NCI-H226 (cell line): ENCODE measurements at regions not wholly inside any gene's neighbourhood (a gene's known extent, or its start where the extent isn't known, plus 50 kb on each side); places are given as distances from the start of the nearest gene placed in this dataset.

ENCODE experiments used
- DNase-seq: peaks from one replicate; pipeline ENCODE4 v3.0.0-alpha.2; 2015

DNA sequence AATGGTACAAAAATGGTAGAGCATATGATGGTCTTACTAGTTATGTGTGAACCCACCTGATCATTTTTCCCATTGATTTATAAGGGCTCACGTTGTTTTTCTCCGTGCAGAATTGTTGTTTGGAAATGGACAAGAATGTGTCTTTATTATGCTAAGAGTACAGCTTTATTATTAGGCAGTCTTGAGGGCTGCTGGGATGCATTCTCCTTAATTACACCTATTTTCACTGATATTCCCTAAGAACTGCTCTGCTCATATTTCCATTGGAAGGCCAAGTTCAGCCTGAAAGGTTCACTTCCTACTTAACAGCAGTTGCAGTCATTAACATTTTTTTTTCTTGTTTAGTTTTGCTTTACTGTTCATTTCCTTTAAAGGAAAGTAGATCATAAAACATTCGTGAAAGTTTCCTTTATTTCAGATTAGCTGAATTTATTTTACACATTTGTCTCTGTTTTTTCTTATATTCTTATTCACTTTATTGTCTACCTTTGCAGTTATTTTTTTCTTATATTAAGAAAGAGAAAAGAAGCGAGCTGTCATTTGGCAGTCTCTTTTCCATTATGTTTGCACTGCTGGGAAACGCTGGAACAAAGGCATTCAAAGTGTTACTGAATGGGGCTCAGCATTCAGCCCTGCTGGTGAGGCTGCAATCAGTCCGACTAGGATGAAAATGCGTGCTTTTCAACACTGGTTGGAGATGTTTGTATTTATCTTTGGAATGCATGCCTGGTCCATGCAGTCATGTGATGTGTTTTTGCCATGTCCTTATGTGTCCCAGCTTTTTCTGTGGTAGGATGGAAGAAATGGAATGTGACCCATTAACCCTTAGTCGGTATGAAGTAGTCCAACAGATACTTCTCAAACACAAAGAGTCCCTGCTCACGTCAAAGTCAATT lies 602.7 kb upstream of the ZNF608 start:
- no peak for DNase-seq

DNA sequence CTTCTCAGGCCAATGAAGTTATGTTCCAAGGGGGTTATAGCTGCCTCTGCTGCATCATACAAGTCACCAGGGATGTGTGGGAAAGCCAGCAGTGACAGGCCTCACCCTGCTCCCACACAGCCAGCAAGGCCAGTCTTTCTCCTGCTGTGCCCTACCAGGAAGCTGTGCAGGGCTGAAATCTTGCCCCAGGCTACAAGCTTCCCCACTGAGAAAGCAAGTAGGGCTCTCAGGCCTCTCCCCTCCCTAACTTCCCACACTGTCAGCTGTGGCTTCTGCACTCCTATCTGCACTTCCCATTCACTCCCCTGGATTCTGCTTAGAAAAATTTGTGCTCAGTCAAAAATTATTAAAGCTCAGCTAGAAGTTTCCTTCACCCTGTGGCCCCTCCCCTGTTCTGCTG lies 611.2 kb upstream of the ZNF608 start:
- peak; percentile 73 for DNase-seq

DNA sequence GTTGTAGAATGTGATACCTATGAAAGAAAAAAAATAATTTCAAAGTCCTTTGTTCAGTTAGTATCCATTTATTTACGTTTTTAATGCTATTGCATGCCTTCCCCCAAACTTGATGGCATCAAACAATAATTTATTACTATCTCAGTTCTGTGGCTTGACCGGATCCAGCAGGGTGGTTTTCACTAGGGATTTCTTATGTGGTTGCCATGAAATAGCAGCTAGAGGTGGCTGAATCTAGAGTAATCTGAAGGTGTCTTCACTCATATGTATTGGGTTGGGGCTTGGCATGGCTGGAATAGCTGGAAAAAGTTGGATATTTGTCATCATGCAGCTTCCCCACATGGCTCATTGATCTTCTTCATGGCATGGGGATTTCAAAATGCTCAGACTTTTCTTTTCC lies 619.3 kb upstream of the ZNF608 start:
- DNase-seq = no peak

DNA sequence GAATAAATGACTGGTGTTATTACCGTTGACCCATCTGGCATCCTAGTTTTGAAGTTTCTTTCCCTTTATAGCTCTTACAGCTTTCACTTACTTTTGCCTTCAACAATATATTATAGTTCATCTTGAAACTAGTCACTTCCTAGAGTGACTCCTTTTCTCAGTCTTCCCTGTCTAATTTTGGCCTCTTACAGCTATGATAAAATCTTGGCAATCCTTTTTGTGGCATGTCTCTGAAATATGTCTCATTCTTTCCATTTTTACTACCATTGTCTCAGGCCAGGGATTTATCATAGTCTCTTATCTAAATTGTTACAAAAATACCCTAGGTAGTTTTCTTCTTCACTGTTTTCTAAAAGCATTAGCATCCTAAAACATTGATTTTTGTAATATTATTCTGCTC lies 621.3 kb upstream of the ZNF608 start:
- peak; percentile 5 for DNase-seq

DNA sequence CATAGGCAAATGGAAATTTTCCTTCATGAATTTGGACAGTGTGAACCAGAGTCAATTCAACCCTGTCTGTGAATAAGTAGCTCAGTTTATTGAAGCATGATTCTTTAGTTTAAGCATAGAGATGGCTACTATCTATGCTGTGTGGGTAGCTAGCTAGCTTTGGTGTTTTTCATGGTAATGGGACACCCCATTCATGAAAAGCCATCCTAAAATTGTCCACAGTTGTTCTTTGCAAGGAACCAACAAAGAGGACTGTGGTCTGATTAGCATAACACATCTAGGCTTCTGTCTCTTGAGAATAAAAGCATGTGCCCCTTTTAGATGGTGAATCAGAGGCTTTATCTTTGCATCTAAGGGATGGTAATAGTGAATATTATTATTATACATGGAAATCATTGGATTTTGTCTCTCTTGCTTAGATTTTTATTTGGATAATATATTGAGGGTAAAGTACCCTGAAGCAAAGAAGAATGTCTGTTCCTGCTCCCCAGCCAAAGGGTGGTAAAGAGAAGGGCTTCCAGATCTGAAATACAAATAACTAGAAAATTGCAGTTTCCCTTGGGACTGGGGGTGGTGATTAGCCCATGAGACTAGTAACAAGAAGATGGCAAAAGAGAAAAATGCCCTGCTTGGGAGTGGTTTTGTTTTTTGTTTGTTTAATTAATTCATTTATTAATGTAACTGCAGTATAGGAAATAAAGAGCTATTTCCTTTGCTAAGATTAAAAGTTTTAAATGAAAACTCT lies 624.2 kb upstream of the ZNF608 start:
- DNase-seq = no peak

DNA sequence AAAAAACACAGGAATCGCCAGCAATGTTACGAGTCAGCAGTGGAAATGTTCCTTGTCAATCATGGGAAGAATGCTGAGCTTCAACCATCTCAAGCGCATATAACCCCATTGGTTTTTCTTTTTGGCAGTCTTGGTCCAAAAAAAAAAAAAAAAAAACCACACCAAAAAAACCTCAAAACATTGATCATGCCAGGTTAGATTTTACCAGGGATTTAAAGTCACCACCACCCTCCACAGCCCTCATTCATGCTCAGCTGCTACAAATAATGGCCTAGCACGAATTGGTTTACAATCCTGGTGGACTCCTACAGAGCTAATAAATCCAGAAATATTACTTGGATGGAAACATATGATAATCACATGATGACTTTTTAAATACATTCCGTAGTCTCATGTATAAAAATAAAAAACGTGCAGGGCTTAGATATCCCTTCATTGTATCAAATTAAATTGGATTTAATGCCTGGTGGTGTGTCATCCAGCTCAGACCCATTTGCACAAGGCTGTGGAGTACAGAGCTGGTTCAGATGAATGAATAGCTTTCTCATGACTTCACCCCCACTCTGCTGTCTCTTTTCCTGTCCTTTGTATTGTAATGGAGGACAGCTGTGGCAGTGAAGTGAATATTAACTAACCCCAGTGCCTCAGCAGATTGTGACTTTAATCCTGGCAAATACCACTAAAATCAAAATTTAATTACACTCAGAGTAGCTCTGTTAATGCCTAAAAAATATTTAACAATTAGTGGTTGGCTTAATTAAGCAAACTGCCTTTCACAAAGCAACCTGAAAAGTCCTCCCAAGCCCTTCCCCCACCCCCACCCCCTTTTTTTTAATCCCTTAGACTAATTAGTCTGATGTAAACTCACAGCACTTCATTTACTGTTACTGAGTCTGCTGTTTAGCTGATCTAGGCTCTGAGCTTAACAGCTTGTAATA lies 626.5 kb upstream of the ZNF608 start:
- peak; percentile 18 for DNase-seq

DNA sequence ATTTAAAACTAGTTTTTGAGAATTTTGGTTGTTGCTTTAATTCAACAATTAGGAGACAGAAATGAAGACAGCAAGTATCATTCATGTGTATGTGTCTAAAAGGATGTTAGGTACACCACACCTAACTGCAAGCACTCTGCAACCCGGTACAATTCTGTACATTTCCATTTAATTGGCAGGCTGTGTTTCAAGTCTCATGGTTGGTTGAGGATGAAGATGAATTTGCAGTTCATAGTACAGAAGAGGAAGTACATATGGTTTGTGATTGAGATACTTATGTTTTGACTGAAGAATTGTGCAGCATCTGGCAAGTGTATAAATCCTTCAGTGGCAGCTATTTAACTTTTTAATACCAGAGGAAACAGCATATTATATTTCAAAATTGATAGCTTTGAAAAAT lies 628.7 kb upstream of the ZNF608 start:
- no peak for DNase-seq

DNA sequence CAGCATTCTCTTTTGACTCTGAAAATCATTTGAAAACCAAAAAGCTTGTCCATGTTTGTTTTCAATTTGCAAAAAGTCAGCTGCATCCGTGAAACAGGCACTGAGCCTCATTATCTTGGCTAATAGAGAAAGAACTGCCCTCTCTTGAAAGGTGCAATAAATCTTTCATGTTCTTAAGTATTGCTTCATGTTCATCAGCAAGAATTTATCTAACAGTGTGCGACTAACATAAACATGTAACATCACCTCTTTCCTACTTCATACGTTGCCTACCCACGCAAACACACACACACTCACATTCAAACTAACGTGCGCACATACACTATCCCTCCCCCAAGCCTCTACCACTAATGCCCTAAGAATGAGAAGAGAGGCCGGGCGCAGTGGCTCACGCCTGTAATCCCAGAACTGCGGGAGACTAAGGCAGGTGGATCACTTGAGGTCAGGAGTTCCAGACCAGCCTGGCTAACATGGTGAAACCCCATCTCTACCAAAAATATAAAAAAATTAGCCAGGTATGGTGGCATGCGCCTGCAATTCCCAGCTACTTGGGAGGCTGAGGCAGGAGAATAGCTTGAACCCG lies 629.7 kb upstream of the ZNF608 start:
- DNase-seq = peak; percentile 6

DNA sequence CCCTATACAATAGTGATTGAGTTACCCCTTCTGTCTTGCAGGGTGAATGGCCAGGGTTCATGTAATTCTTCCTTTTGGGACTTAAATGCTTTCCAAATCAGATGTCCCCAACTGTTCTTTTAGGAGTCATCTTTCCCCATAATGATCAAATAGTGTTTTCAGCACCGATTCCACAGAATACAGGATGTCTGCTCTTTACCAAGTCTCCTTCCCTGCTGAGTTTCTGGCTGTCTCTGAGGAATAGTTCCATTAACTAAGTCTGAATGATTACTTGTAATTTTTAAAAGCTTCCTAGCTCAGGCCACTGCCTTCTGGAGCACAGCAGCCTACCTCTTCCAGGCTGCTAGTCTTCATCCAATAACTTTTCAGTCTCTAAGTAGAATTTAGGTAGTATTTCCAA lies 630.7 kb upstream of the ZNF608 start:
- DNase-seq = no peak

DNA sequence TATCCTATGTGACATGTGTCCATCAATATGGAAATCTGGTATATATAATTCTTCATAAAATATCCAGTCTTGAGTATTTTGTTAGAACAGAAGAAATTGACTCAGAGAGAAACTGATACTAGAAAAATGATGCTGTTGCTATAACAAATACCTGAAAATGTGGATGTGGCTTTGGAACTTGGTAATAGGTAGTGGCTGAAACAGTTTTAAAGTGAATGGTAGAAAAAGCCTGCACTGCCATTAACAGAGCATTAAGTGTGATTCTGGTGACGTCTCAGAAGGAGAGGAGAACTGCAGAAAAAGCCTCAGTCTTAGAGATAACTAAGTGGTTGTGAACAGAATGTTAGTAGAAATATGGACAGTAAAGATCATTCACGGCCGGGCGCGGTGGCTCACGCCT lies 634.9 kb upstream of the ZNF608 start:
- DNase-seq = no peak

DNA sequence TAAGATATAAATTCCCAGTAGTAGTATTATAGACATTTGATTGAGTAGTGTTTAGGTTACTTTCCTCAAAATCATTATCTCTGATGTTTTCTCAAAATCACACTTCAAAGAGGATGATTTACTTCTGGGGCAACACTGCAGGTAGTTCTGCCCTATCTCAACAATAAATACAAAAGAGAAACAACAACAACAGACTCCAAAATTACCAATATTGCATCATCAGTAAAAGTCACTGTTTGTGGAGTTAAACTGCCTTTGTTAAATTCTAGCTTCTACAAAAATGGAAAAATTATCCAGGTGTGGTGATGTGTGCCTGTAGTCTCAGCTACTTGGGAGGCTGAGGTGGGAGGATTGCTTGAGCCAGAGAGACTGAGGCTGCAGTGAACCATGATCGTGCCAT lies 637.6 kb upstream of the ZNF608 start:
- no peak for DNase-seq

DNA sequence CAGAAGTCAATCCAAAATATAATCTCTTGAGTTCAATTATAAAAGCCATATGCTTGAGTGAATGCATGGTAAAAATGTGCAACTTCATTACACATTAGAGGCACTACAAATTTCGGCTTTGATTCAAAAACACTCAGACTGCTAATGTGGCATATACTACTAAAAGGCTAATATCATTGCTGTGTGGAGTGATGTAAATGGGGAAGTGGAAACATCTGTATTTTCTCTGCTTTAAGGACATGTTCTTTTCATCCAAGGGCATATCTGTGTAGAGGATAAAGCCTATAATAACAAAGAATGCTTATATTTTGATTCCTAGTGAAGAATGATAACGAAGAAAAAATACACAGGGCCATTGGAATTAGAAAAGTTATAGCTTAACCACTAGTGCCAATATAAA lies 643.9 kb upstream of the ZNF608 start:
- DNase-seq = no peak

DNA sequence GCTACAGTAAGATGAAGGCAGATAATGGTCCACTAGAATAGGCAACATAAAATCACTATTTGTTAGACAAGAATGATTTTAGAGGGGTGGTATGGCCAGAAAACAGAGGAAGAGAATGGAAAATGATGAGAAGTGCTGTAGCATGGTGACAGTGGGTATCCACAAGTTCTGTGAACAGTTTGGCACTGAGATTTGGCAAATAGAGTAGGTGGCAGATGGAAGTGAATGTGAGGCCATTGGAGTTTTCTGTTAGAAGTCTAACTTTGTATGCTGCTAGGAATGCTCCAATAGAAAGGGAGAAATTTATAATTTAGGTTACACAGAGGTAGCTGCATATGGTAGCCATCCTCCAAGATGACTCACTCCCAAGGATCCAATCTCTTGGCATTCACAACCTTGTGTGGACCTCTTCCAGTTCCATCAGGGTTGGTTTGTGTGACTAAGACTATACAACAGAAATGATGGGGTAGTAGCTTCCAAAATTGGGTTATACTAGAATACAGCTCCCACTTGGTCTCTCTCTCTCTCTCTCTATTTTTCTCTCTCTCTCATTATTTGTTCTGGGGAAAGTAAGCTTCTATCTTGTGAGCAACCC lies 646.9 kb upstream of the ZNF608 start:
- no peak for DNase-seq

DNA sequence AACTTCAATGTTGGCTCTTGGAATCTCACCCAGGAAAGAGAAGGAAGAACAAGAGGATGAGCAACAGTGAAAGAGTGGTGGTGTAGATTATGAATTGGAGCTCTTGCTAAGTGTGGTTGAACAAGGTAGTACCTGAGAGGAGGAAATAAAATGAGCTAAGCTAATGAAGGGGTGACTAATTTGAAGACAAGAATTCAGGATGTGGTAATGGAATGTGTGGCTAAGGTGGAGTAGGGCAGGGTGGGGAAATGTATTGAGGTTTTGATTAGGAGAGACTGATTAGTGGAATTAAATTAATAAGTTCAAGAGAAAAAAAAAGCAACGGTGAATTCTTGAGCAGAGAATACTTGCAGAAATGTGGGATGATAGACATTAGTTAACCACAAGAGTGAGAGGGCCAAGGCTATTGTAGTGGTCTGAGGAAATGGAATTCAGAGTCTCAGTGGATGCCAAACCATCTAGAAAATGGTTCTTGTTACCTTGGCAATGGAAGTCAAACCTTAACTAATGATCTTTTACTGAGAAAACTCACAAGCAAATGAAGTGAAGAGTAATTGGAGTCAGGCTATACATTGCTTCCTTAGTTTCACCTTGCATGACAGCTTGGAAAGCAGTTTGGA lies 648.3 kb upstream of the ZNF608 start:
- peak; percentile 64 for DNase-seq

DNA sequence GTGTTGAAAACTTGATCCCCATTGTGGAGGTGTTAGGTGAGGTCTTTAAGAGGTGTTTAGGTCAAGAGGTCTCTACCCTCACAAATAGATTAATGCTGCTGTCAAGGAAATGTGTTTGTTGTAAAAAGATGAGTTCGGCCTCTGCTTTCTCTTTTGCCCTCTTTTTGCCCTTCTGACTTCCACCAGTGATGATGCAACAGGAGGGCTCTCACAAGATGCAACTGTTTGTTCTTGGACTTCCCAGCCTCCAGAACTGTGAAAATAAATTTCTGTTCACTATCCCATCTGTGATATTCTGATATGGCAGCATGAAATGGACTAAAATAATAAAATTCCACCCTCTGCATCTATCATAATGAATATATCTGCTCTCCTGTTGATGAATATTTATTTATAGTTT lies 650.0 kb upstream of the ZNF608 start:
- DNase-seq = no peak

DNA sequence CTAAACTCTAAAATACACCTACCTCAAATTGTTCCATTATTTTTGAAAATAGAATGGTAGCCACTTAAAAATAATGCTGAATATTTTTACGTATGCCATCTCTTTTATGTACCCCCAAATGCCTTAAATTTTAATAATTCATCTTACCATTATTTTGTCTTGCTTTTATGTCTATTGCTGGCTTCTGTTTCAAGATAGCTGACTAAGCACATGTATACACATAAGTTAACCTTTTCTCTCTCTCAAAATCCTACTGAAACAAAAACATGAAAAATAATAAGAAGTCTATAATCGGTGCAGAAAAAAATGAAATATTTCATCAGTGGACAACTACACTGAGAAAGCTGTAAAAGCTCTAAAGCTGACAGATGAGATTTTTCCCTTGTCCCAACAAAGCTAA lies 652.0 kb upstream of the ZNF608 start:
- DNase-seq = no peak

DNA sequence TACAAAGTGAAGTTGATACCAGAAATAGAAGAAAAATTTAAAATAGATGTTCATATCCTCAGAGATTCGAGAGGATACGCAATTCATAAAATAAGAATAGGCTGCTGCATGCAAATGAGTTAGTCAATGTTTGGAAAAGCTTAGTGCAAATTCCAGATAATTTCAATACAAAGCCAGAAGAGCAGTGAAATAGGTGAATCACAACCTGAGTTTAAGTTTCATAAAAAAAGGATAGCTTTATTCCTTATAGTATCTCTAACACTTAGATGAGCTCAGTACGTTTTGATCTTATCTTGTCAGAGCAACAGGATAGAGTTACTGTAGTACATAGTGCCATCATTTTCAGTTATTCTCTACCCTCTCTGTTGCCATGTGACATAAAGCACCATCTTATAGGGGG lies 653.4 kb upstream of the ZNF608 start:
- no peak for DNase-seq

DNA sequence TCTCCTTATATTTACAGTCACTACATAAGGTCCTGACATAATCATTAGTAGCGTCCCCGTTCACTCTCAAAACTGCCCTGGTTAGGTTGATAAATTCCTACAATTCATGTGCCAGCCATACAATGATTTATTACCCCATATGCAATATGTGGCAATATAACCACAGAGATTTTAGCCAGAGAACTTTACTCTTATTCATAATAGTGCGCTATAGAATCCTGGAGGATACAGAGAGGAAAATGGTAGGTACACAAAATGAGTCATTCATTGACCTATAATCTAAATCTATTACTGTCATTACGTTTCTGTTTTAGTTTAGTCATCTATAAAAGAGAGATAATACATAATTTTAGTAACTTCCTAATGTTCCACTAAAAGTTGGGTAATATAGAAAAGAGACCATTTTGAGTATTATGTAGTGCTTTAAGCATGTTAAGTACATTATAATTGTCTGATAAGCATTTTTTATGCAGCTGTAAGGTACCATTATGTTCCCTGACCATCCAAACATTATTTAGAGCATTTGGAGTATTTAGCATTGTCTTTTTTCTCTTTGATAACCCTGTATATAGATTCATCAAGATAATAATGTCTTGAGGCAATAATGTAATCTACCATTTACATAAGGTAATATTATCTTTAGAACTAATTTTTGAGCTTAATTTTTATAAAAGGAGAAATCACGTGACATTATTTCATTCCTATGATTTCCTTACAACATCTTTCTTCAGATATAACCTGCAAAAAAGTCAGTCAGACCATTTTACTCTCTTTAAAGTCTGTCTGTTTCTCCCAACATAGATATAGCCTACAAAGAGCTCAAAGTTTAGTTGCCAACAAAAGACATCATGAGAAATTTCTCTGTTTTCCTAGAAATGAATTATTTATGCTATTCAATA lies 655.5 kb upstream of the ZNF608 start:
- peak; percentile 12 for DNase-seq

DNA sequence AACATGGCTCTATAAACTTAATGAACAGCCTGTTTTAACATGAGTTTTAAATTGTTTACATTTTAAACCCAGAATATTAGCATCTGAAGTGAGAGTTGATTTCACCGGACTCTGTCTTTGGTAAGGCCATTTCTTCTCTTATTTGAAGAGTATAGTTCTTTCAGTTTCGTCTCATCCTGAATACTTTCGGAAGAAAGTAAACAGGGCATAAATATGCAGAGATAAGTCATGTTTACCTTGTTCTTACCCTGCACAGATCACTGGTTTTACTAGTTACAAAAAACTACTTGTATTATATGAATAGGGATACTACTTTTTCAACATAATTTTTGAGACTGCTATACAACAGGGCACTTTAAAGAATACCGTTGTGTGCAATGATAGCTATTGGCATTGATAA lies 656.3 kb upstream of the ZNF608 start:
- DNase-seq = no peak

DNA sequence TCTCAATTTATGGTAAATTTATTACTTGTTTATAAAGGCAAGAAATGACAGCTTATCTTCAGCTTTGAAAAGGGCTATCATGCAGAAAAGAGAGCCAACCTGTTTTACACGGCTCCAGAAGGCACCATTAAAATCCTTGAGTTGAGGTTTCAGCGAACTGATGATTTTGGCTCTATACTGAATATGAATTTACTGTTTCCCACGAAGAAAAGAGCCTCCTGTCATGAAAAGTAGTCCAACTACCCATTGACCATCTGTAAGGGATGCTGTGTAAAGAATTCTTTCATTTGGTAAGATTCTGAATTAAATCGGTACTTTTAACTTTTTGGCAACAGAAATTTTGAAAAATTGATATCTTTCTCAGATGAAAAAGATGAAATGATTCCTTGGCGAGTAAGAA lies 657.6 kb upstream of the ZNF608 start:
- no peak for DNase-seq
